GM18517 (cell line): ENCODE measurements at regions not wholly inside any gene's neighbourhood (a gene's known extent, or its start where the extent isn't known, plus 50 kb on each side); places are given as distances from the start of the nearest gene placed in this dataset.
"Not testable (repeated sequence)": the region's sequence is repeated elsewhere in the genome, so short reads cannot be mapped to it uniquely, and the experiment has no call there.

ENCODE experiments used
- ATAC-seq: cut with Tn5 transposase; IDR thresholded peaks from one replicate; pipeline ENCODE4 v1.9.1; 2021; ENCODE audit warnings: mild to moderate bottlenecking, moderate library complexity; ENCODE audit not compliant: unreplicated experiment

GRCh38 chr13:22770891-22771290 is 409.9 kb upstream of the SGCG start:
- ATAC-seq = no peak

GRCh38 chr13:22773465-22773864 is 407.3 kb upstream of the SGCG start:
- no peak for ATAC-seq

GRCh38 chr13:22776394-22777186 is 404.2 kb upstream of the SGCG start:
- no peak for ATAC-seq

GRCh38 chr13:22777207-22777606 is 403.6 kb upstream of the SGCG start:
- no peak for ATAC-seq

- ATAC-seq = no peak
These were observed 391.7 kb upstream of the SGCG start for GRCh38 chr13:22789027-22789593.

- no peak for ATAC-seq
These were observed 390.9 kb upstream of the SGCG start for GRCh38 chr13:22789916-22790315.

GRCh38 chr13:22793598-22794134 is 387.1 kb upstream of the SGCG start:
- ATAC-seq = no peak

GRCh38 chr13:22800526-22801401 is 380.0 kb upstream of the SGCG start:
- no peak for ATAC-seq

GRCh38 chr13:22801402-22802003 is 379.3 kb upstream of the SGCG start:
- ATAC-seq = no peak

- ATAC-seq = no peak
These were observed 368.0 kb upstream of the SGCG start for GRCh38 chr13:22812793-22813192.

GRCh38 chr13:22813531-22814377 is 367.0 kb upstream of the SGCG start:
- not testable (repeated sequence) for ATAC-seq

GRCh38 chr13:22814433-22814832 is 366.3 kb upstream of the SGCG start:
- ATAC-seq = not testable (repeated sequence)

GRCh38 chr13:22821589-22821988 is 359.2 kb upstream of the SGCG start:
- no peak for ATAC-seq

- ATAC-seq = no peak
These were observed 355.6 kb upstream of the SGCG start for GRCh38 chr13:22825186-22825585.

- ATAC-seq = no peak
These were observed 352.7 kb upstream of the SGCG start for GRCh38 chr13:22828081-22828480.

GRCh38 chr13:22836475-22836874 is 344.3 kb upstream of the SGCG start:
- ATAC-seq = no peak

- no peak for ATAC-seq
These were observed 342.7 kb upstream of the SGCG start for GRCh38 chr13:22837980-22838647.

GRCh38 chr13:22839603-22840530 is 340.9 kb upstream of the SGCG start:
- ATAC-seq = no peak
